ENCODE measurements at regions not wholly inside any gene's neighbourhood (a gene's known extent, or its start where the extent isn't known, plus 50 kb on each side); places are given as distances from the start of the nearest gene placed in this dataset.

GRCh38 chr18:22523481-22523880 is 105.8 kb upstream of the CTAGE1 start:
- TF ChIP-seq CTCF (IDR thresholded peaks at IDR 0.05 in 2 of 3, conservative IDR thresholded peaks at IDR 0.05 in 1 of 3; ENCODE audit: borderline replicate concordance in 1 of 3, insufficient read depth in 1 of 3, low read depth in 2 of 3, low read length in 2 of 3) (no peak), EGR1 (IDR thresholded peaks at IDR 0.05; ENCODE audit: low read depth) (no peak), POLR2A (IDR thresholded peaks at IDR 0.05; ENCODE audit: borderline replicate concordance, extremely low read depth, insufficient read depth, insufficient read length) (no peak), ZFX (IDR thresholded peaks at IDR 0.05) (no peak), EZH2phosphoT487 (IDR thresholded peaks at IDR 0.05; ENCODE audit: borderline replicate concordance) (no peak), EZH2 (IDR thresholded peaks at IDR 0.05) (no peak), CEBPB (IDR thresholded peaks at IDR 0.05; ENCODE audit: low read depth) (no peak), SIN3A (IDR thresholded peaks at IDR 0.05; ENCODE audit: low read depth) (no peak), POLR2AphosphoS5 (IDR thresholded peaks at IDR 0.05; ENCODE audit: low read depth, low read length) (no peak)
- TF ChIP-seq, protein P1, sequence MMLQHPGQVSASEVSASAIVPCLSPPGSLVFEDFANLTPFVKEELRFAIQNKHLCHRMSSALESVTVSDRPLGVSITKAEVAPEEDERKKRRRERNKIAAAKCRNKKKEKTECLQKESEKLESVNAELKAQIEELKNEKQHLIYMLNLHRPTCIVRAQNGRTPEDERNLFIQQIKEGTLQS (IDR thresholded peaks at IDR 0.05) = no peak
- TF ChIP-seq, protein P2, sequence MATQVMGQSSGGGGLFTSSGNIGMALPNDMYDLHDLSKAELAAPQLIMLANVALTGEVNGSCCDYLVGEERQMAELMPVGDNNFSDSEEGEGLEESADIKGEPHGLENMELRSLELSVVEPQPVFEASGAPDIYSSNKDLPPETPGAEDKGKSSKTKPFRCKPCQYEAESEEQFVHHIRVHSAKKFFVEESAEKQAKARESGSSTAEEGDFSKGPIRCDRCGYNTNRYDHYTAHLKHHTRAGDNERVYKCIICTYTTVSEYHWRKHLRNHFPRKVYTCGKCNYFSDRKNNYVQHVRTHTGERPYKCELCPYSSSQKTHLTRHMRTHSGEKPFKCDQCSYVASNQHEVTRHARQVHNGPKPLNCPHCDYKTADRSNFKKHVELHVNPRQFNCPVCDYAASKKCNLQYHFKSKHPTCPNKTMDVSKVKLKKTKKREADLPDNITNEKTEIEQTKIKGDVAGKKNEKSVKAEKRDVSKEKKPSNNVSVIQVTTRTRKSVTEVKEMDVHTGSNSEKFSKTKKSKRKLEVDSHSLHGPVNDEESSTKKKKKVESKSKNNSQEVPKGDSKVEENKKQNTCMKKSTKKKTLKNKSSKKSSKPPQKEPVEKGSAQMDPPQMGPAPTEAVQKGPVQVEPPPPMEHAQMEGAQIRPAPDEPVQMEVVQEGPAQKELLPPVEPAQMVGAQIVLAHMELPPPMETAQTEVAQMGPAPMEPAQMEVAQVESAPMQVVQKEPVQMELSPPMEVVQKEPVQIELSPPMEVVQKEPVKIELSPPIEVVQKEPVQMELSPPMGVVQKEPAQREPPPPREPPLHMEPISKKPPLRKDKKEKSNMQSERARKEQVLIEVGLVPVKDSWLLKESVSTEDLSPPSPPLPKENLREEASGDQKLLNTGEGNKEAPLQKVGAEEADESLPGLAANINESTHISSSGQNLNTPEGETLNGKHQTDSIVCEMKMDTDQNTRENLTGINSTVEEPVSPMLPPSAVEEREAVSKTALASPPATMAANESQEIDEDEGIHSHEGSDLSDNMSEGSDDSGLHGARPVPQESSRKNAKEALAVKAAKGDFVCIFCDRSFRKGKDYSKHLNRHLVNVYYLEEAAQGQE (IDR thresholded peaks at IDR 0.05; ENCODE audit: low read depth) = no peak

Data from HCT116 (cell line).